Peyer's patch (tissue), 4 donors: ENCODE measurements at regions not wholly inside any gene's neighbourhood (a gene's known extent, or its start where the extent isn't known, plus 50 kb on each side); places are given as distances from the start of the nearest gene placed in this dataset.

Source experiments
- CTCF ChIP-seq, 6 experiments: fragments of 450-650 bp in 4 of 6; fragments of 200-600 bp in 2 of 6; sonication (generic) in 1 of 6; IDR thresholded peaks; one replicate each; pipeline ENCODE4 v1.5.1; 2017 to 2019; ENCODE audit warnings: antibody characterized with exemption in 6 of 6, mild to moderate bottlenecking in 3 of 6, moderate library complexity in 1 of 6
- POLR2A ChIP-seq, 2 donors: fragments of 450-650 bp; IDR thresholded peaks; one replicate each; pipeline ENCODE4 v1.5.1; 2017; ENCODE audit warnings: antibody characterized with exemption in 2 of 2, mild to moderate bottlenecking in 2 of 2, moderate library complexity in 2 of 2

DNA sequence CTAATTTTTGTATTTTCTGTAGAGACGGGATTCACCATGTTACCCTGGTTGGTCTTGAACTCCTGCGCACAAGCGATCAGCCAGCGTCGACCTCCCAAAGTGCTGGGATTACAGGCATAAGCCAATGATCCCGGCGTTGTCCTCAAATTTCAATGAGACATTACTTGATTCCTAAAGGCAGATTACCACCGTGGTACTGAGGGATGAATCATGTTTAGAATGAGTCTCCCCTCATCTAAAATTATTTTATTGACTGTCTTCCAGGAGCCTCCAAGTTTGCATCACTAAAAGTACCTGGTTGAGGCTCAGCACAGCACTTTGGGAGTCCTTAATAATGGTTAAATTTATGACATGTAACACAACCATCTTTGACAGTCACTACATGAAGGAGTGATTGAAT is 142.2 kb upstream of the AKR1E2 start:
- TF ChIP-seq POLR2A (IDR thresholded peaks at IDR 0.05): no peak
- no peak for TF ChIP-seq CTCF (IDR thresholded peaks at IDR 0.05)
